WI38 (cell line): ENCODE measurements at regions not wholly inside any gene's neighbourhood (a gene's known extent, or its start where the extent isn't known, plus 50 kb on each side); places are given as distances from the start of the nearest gene placed in this dataset.

Source experiments
- H3K4me3 ChIP-seq: 2 replicates; pipeline ENCODE4 v1.5.1; 2011; ENCODE audit warnings: low read depth, mild to moderate bottlenecking, control low read depth, low read length
- CTCF ChIP-seq: IDR thresholded peaks from 2 replicates; pipeline ENCODE4 v1.5.1; 2012; ENCODE audit warnings: low read depth, mild to moderate bottlenecking, control low read depth, low read length

GRCh38 chr10:105698592-105698991 is 1057.5 kb downstream of the SORCS3 start:
- no peak for TF ChIP-seq CTCF
- no peak overlapping the region for H3K4me3 ChIP-seq

- no peak for TF ChIP-seq CTCF
- no peak overlapping the region for H3K4me3 ChIP-seq
Observed at GRCh38 chr10:105697290-105697780, 1056.2 kb downstream of the SORCS3 start.

- TF ChIP-seq CTCF: no peak
- H3K4me3 ChIP-seq: no peak overlapping the region
Observed at GRCh38 chr10:105691811-105692210, 1050.7 kb downstream of the SORCS3 start.

GRCh38 chr10:105682911-105683310 is 1041.8 kb downstream of the SORCS3 start:
- TF ChIP-seq CTCF: no peak
- H3K4me3 ChIP-seq: no peak overlapping the region

GRCh38 chr10:105681051-105681450 is 1040.0 kb downstream of the SORCS3 start:
- no peak for TF ChIP-seq CTCF
- no peak overlapping the region for H3K4me3 ChIP-seq

GRCh38 chr10:105679781-105680180 is 1038.7 kb downstream of the SORCS3 start:
- TF ChIP-seq CTCF: no peak
- no peak overlapping the region for H3K4me3 ChIP-seq

GRCh38 chr10:105675333-105675732 is 1034.2 kb downstream of the SORCS3 start:
- no peak for TF ChIP-seq CTCF
- H3K4me3 ChIP-seq: no peak overlapping the region
